Erythroblast (primary cell): ENCODE measurements at regions not wholly inside any gene's neighbourhood (a gene's known extent, or its start where the extent isn't known, plus 50 kb on each side); places are given as distances from the start of the nearest gene placed in this dataset.

Experiments
- GATA1 ChIP-seq: IDR thresholded peaks from 2 replicates; pipeline ENCODE4 v1.6.1; 2011; ENCODE audit warnings: low read depth, mild to moderate bottlenecking, control low read depth, low read length, moderate library complexity
- POLR2A ChIP-seq: IDR thresholded peaks from 2 replicates; pipeline ENCODE4 v1.6.1; 2011; ENCODE audit warnings: mild to moderate bottlenecking, low read length

GRCh38 chr20:61082720-61083119 lies 169.3 kb upstream of the CDH4 start:
- TF ChIP-seq POLR2A (no peak), GATA1 (no peak)
